Neural crest cell (in vitro differentiated cells): ENCODE measurements at regions not wholly inside any gene's neighbourhood (a gene's known extent, or its start where the extent isn't known, plus 50 kb on each side); places are given as distances from the start of the nearest gene placed in this dataset.

Source experiments
- DNase-seq: peaks from one replicate; pipeline ENCODE4 v3.0.0; 2021; ENCODE audit warnings: low read depth, mixed read lengths, low spot score
- H3K27ac Mint-ChIP-seq: one replicate; pipeline ENCODE4 v1.8.0; 2021; ENCODE audit warnings: mild to moderate bottlenecking, mixed read lengths; ENCODE audit not compliant: unreplicated experiment
- H3K27me3 Mint-ChIP-seq: 2 replicates; pipeline ENCODE4 v1.8.0; 2021; ENCODE audit warnings: low read depth, mild to moderate bottlenecking, mixed read lengths
- H3K36me3 Mint-ChIP-seq: 2 replicates; pipeline ENCODE4 v1.8.0; 2021; ENCODE audit warnings: low read depth, mild to moderate bottlenecking, mixed read lengths
- H3K4me1 Mint-ChIP-seq: 2 replicates; pipeline ENCODE4 v1.8.0; 2021; ENCODE audit warnings: mixed read lengths
- H3K4me3 Mint-ChIP-seq: one replicate; pipeline ENCODE4 v1.8.0; 2021; ENCODE audit warnings: mild to moderate bottlenecking, mixed read lengths
- H3K9me3 Mint-ChIP-seq: 2 replicates; pipeline ENCODE4 v1.8.0; 2021; ENCODE audit warnings: mixed read lengths
- CTCF ChIP-seq: fragments of 200-600 bp; sonication (generic); conservative IDR thresholded peaks from 2 replicates; pipeline ENCODE4 v1.5.0; 2021; ENCODE audit warnings: antibody characterized with exemption, mild to moderate bottlenecking

- TF ChIP-seq CTCF: no peak
- peaks cover 2% of the 10 kb centered on the region for H3K36me3 Mint-ChIP-seq
- no peak for DNase-seq
- H3K9me3 Mint-ChIP-seq: peaks cover 9% of the 10 kb centered on the region
- H3K4me1 Mint-ChIP-seq: peaks cover 7% of the 10 kb centered on the region
- H3K27ac Mint-ChIP-seq: no peak overlapping the region
- H3K4me3 Mint-ChIP-seq: no peak overlapping the region
- no peaks in the 10 kb centered on the region for H3K27me3 Mint-ChIP-seq
These were observed 347.0 kb downstream of the CSNK1G3 start for GRCh38 chr5:123858938-123859337.

- DNase-seq: no peak
- Mint-ChIP-seq H3K36me3 (peaks cover 2% of the 10 kb centered on the region), H3K27ac (peak overlapping the region; percentile 46), H3K4me1 (peaks cover 7% of the 10 kb centered on the region), H3K9me3 (peaks cover 11% of the 10 kb centered on the region), H3K27me3 (no peaks in the 10 kb centered on the region), H3K4me3 (no peak overlapping the region)
- TF ChIP-seq CTCF: no peak
These were observed 344.8 kb downstream of the CSNK1G3 start for GRCh38 chr5:123856766-123857165.

GRCh38 chr5:123855609-123856008, 343.6 kb downstream of the CSNK1G3 start:
- DNase-seq: no peak
- Mint-ChIP-seq H3K27me3 (no peaks in the 10 kb centered on the region), H3K9me3 (peaks cover 16% of the 10 kb centered on the region), H3K4me1 (peaks cover 7% of the 10 kb centered on the region), H3K27ac (no peak overlapping the region), H3K4me3 (no peak overlapping the region), H3K36me3 (peaks cover 8% of the 10 kb centered on the region)
- no peak for TF ChIP-seq CTCF

GRCh38 chr5:123845356-123846100, 333.6 kb downstream of the CSNK1G3 start:
- Mint-ChIP-seq H3K27ac (peak overlapping the region; percentile 31), H3K9me3 (peaks cover 40% of the 10 kb centered on the region), H3K36me3 (peaks cover 19% of the 10 kb centered on the region), H3K4me3 (no peak overlapping the region), H3K4me1 (peaks cover 17% of the 10 kb centered on the region), H3K27me3 (no peaks in the 10 kb centered on the region)
- DNase-seq: no peak
- TF ChIP-seq CTCF: no peak

GRCh38 chr5:123844873-123845272, 332.9 kb downstream of the CSNK1G3 start:
- no peak for TF ChIP-seq CTCF
- no peaks in the 10 kb centered on the region for H3K27me3 Mint-ChIP-seq
- peaks cover 24% of the 10 kb centered on the region for H3K36me3 Mint-ChIP-seq
- H3K9me3 Mint-ChIP-seq: peaks cover 41% of the 10 kb centered on the region
- H3K4me3 Mint-ChIP-seq: no peak overlapping the region
- peak overlapping the region; percentile 31 for H3K27ac Mint-ChIP-seq
- H3K4me1 Mint-ChIP-seq: peaks cover 17% of the 10 kb centered on the region
- DNase-seq: no peak
